K562 (cell line): ENCODE measurements at regions not wholly inside any gene's neighbourhood (a gene's known extent, or its start where the extent isn't known, plus 50 kb on each side); places are given as distances from the start of the nearest gene placed in this dataset.

ENCODE experiments used
- E2F3 ChIP-seq: fragments of 250-450 bp; sonication (Bioruptor Pico); IDR thresholded peaks from 2 replicates; pipeline ENCODE4 v1.4.0; 2020; ENCODE audit warnings: mild to moderate bottlenecking
- JUN ChIP-seq, 2 experiments: sonication (generic) in 1 of 2; formaldehyde crosslinking in 1 of 2; IDR thresholded peaks; 2 replicates each; pipeline versions ENCODE4 v1.6.1 to v1.8.0; 2012 to 2022; ENCODE audit warnings: borderline replicate concordance in 2 of 2, mild to moderate bottlenecking in 2 of 2, improper control_type of control experiment in 1 of 2, low read depth in 1 of 2, low read length in 1 of 2, missing genetic modification reagents in 1 of 2
- MTA1 ChIP-seq: fragments of 450-650 bp; IDR thresholded peaks from 2 replicates; pipeline ENCODE4 v1.6.1; 2017; ENCODE audit warnings: borderline replicate concordance
- NR4A1 ChIP-seq, 2 experiments: fragments of 250-450 bp in 1 of 2; fragments of 450-650 bp in 1 of 2; sonication (Bioruptor Pico) in 1 of 2; IDR thresholded peaks; 2 replicates each; pipeline versions ENCODE4 v1.4.0 to v1.6.1; 2016 to 2020; ENCODE audit warnings: mild to moderate bottlenecking in 2 of 2, missing compliant biosample characterization in 1 of 2, missing genetic modification characterization in 1 of 2, moderate library complexity in 1 of 2
- PHF8 ChIP-seq: fragments of 200-600 bp; sonication (generic); IDR thresholded peaks from 2 replicates; pipeline ENCODE4 v1.6.1; 2012; ENCODE audit warnings: mixed run types, mild to moderate bottlenecking, inconsistent platforms, low read length, moderate library complexity, borderline replicate concordance
- PRPF4 ChIP-seq: fragments of 200-400 bp; formaldehyde crosslinking; IDR thresholded peaks from one replicate; pipeline ENCODE4 v1.6.1; 2017; ENCODE audit warnings: low read length, low read depth, mild to moderate bottlenecking; ENCODE audit not compliant: insufficient read depth, poor library complexity, severe bottlenecking
- SRSF7 ChIP-seq: fragments of 200-400 bp; formaldehyde crosslinking; optimal IDR thresholded peaks from 2 replicates; pipeline ENCODE3; 2017; ENCODE audit warnings: mild to moderate bottlenecking, low read depth, low read length
- TAF7 ChIP-seq: fragments of 450-650 bp; IDR thresholded peaks from 2 replicates; pipeline ENCODE4 v1.6.1; 2016; ENCODE audit warnings: missing genetic modification characterization, missing compliant biosample characterization
- TCF7 ChIP-seq: sonication (generic); IDR thresholded peaks from 2 replicates; pipeline ENCODE4 v1.6.1; 2016; ENCODE audit warnings: antibody characterized with exemption, borderline replicate concordance
- WHSC1 ChIP-seq: IDR thresholded peaks from one replicate; pipeline ENCODE4 v1.6.1; 2012; ENCODE audit warnings: low read length, control low read depth, inconsistent platforms
- ZBTB17 ChIP-seq: fragments of 450-650 bp; formaldehyde crosslinking; IDR thresholded peaks from 2 replicates; pipeline ENCODE4 v1.4.0; 2020; ENCODE audit warnings: mild to moderate bottlenecking
- ZBTB7A ChIP-seq: IDR thresholded peaks from 2 replicates; pipeline ENCODE4 v1.6.1; 2011; ENCODE audit warnings: low read depth, mild to moderate bottlenecking, low read length, moderate library complexity, borderline replicate concordance; ENCODE audit not compliant: control insufficient read depth
- ZKSCAN8 ChIP-seq: fragments of 200-800 bp; sonication (Bioruptor generic); IDR thresholded peaks from 2 replicates; pipeline ENCODE4 v1.6.1; 2016; ENCODE audit warnings: missing genetic modification characterization, missing compliant biosample characterization
- ZNF232 ChIP-seq: sonication (generic); formaldehyde crosslinking; IDR thresholded peaks from 2 replicates; pipeline ENCODE4 v1.8.0; 2022; ENCODE audit warnings: mild to moderate bottlenecking, missing genetic modification reagents
- TF ChIP-seq, protein P1 (sequence below): sonication (generic); IDR thresholded peaks from 2 replicates; pipeline ENCODE4 v1.6.1; 2016
- TF ChIP-seq, protein P2 (sequence below): IDR thresholded peaks from 2 replicates; pipeline ENCODE4 v1.6.1; 2012; ENCODE audit warnings: low read depth, low read length, improper control_type of control experiment, borderline replicate concordance
- TF ChIP-seq, protein P3 (sequence below): IDR thresholded peaks from 2 replicates; pipeline ENCODE4 v1.6.1; 2016; ENCODE audit warnings: missing genetic modification characterization, missing compliant biosample characterization

DNA sequence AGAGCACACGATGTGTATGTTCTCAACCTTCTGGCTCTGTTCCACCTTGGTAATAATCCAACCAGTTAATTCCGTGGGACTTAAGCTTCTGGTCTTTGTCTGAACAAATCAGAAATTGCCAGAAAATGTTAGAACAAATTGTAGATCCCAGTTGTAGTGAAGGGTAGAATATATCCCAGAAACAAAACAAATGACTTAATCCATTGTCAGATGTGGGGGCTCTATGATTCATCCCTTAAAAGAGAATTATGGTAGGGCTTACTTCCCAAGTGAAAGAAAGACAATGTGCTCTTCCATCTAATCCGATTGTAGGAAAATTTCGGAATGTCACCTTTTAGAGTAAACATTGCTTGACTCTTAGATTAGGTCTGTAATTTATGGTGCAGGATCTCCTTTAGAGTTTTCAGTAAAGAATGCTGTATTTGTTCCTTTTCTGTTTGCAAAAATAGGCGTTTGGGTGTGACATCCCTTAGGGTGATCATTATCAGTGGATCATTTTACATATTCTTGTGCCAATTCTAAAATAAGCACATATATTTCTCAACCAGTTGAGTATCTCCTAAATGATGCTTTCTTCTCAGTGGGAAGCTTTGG lies 234.5 kb upstream of the ZNF217 start (continued):
- TF ChIP-seq ZKSCAN8 (CRISPR knock-in tag) (0 out of 2 replicates have a peak, but pooled peaks have one; percentile 14), PHF8 (no peak), JUN (IDR thresholded peaks at IDR 0.05; ENCODE audit: borderline replicate concordance, low read depth, low read length) (no peak), JUN (CRISPR knock-in tag; IDR thresholded peaks at IDR 0.05; ENCODE audit: borderline replicate concordance) (no peak), ZBTB7A (no peak), WHSC1 (no peak), NR4A1 (CRISPR knock-in tag; IDR thresholded peaks at IDR 0.05) (no peak), NR4A1 (tag; IDR thresholded peaks at IDR 0.05) (no peak), MTA1 (no peak), TCF7 (no peak), ZNF232 (CRISPR knock-in tag) (no peak), SRSF7 (no peak), TAF7 (tag) (no peak), PRPF4 (no peak), E2F3 (no peak), ZBTB17 (no peak)
- TF ChIP-seq, protein P1, sequence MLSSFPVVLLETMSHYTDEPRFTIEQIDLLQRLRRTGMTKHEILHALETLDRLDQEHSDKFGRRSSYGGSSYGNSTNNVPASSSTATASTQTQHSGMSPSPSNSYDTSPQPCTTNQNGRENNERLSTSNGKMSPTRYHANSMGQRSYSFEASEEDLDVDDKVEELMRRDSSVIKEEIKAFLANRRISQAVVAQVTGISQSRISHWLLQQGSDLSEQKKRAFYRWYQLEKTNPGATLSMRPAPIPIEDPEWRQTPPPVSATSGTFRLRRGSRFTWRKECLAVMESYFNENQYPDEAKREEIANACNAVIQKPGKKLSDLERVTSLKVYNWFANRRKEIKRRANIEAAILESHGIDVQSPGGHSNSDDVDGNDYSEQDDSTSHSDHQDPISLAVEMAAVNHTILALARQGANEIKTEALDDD = no peak
- TF ChIP-seq, protein P2, sequence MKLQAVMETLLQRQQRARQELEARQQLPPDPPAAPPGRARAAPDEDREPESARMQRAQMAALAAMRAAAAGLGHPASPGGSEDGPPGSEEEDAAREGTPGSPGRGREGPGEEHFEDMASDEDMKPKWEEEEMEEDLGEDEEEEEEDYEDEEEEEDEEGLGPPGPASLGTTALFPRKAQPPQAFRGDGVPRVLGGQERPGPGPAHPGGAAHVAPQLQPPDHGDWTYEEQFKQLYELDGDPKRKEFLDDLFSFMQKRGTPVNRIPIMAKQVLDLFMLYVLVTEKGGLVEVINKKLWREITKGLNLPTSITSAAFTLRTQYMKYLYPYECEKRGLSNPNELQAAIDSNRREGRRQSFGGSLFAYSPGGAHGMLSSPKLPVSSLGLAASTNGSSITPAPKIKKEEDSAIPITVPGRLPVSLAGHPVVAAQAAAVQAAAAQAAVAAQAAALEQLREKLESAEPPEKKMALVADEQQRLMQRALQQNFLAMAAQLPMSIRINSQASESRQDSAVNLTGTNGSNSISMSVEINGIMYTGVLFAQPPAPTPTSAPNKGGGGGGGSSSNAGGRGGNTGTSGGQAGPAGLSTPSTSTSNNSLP = no peak
- TF ChIP-seq, protein P3, sequence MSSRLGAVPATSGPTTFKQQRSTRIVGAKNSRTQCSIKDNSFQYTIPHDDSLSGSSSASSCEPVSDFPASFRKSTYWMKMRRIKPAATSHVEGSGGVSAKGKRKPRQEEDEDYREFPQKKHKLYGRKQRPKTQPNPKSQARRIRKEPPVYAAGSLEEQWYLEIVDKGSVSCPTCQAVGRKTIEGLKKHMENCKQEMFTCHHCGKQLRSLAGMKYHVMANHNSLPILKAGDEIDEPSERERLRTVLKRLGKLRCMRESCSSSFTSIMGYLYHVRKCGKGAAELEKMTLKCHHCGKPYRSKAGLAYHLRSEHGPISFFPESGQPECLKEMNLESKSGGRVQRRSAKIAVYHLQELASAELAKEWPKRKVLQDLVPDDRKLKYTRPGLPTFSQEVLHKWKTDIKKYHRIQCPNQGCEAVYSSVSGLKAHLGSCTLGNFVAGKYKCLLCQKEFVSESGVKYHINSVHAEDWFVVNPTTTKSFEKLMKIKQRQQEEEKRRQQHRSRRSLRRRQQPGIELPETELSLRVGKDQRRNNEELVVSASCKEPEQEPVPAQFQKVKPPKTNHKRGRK (tag) = no peak
